ENCODE measurements at regions not wholly inside any gene's neighbourhood (a gene's known extent, or its start where the extent isn't known, plus 50 kb on each side); places are given as distances from the start of the nearest gene placed in this dataset.

DNA sequence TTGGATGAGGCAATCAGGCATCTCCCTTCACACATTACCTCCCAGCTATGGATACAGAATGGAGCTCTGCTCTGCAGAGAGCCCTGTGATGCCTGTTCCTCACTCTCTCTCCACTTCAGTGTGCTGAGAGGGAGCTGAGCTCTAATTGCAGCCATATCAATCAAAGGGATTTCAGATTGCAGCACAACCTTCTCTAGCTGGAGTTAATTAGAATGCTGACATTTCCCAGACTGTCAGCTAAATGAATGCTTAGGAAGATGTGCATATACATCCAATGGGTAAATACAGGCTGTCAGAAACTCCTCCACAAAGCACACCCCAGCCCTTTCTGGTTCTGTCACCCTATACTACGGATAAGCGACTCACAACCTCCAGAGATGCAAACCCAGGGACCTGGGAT is 402.6 kb downstream of the EIPR1 start:
- DNase-seq, result no peak

DNA sequence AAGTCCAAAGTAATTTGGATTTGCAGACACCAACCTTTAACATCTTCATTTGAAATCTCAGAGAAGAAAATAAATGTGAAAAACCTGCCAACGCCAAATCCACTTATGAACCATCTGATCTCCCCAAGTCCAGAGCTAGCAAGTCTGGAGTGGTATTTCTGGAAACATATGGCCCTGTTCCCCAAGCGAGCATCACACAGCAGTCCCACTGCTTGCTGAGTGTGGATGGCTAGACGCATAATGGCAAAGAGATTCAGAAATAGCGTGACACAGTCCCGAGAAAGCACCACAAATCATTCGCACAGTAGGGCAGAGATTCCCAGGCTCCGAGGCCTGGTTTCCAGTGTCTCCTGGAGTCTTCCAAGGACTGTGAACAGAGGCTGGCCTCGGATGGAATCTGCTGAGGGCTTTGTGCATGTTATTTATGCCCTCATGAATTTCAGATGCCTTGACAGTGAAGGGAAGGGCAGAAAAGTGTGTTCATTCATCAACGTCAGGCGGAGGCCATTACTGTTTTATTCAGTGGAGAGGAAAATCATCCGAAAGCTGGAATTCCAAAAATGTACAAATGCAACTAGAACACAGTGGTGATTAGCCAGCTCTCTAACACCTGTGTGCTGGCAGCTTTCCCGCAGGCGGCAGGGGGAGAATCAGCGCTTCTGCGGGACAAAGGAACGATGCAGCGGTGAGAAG is 417.0 kb downstream of the EIPR1 start:
- no peak for DNase-seq

DNA sequence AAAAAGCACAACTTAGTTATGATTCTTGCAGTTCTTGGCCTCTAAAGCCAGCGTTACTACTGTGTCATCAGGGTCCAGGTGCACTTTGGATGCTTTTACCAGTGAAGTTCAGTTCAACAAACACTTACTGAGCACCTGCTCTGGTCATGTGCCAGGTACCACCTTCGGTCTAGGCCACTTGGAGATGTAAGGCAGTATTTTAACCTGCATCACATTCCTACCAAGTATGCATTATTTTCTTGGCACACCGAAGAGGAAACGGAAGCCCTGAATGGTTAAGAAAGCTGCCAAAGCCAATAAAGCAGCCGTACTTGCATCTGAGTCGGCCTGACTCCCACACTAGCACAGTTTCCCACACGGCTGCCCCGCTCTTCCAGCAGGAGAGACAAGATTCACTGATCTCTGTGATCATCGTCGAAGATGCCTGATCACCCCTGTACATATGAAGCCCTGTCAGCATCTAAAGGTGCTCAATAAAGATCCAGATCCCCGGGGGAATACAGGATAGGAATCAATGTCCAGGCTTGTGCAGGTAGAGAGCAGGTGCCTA is 427.1 kb downstream of the EIPR1 start:
- DNase-seq, result no peak

DNA sequence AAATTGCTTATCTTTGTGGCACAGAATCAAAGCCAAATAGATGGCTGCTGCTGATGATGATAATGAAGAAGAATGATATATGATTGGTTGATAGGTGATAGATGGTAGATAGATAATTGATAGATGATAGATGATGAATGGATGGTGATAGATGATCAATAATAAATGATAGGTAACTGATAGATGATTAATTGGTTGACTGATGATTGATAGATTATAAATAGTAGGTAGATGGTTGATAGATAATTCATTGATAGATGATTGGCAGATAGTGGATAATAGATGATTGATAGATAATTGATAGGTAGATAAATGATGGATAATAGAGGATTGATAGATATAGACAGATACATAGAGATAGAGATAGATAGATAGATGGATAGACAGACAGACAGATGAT is 430.2 kb downstream of the EIPR1 start:
- DNase-seq, result no peak

DNA sequence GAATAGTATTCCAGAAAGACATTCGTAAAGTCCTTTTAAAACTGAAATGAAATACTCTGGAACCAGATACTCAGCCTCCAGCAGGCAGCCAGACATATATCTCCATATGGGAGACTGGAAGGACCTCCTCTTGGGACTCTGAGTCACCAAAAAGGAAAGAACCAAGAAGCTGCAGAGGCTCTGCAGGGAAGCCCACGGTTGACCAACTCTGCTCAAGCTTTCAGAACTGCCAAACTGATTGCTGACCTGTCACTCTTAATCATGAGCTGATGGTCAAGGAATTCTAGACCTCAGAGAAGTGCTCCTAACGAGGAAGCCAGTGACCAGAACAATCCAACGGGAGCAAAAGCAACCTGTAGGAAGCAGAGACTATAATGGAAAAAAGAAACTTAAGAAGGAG is 434.7 kb downstream of the EIPR1 start:
- DNase-seq, result no peak

DNA sequence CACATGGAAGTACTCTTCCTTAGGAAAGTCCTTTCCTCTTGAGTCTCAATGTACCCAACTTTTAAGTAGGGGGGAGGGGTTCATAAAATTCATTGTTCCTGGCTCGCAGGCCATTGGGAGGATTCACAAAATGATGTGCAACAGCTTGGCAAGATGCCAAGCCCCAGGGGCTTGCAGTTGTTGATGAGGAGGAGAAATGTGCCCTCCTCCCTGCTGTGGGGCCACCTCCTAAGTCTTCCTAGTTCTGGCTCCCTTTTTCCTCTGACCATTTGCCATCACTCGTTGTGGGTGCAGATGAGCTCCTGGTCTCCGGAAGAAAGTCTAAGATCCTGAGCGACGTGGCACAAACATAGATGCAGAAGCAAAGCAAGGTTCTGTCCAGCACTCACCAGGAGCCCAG is 435.4 kb downstream of the EIPR1 start:
- no peak for DNase-seq

DNA sequence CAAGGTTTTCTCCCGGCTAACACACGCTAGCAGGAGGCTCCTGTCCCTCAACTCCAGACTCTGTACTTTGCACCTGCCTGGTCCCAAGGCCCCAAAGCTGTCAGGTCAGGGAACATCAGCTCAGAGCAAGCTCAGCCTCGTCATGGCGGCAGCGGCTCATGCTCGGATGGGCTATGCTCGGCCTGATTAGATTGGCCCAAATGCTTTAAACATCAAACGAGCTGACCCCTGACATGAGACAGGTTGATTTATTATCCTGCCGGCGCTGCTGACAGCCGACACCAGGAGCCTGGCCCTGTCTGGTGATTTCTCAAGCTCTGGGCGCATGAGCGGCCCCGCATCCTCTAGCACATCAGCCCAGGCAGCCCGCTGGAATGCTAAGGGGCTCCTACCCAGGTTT is 436.4 kb downstream of the EIPR1 start:
- DNase-seq, result no peak

DNA sequence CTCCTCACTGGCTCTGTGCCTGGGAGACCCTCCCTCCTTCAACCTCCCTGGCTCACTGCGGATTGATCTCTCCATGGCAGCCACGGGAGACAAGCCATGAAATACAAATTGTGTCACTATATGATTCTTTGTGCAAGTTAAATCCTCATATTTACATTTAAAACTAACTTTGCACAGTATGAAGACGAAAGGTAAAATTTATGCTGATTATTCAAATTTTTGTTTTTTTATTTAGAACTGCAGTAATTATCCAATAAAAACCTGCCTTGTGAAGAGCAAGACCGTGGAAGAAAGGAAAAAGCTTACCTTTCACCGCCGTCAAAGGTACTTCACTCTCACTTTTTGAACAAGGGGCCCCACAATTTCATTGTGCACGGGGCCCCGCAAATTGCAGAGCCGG is 436.9 kb downstream of the EIPR1 start:
- no peak for DNase-seq

DNA sequence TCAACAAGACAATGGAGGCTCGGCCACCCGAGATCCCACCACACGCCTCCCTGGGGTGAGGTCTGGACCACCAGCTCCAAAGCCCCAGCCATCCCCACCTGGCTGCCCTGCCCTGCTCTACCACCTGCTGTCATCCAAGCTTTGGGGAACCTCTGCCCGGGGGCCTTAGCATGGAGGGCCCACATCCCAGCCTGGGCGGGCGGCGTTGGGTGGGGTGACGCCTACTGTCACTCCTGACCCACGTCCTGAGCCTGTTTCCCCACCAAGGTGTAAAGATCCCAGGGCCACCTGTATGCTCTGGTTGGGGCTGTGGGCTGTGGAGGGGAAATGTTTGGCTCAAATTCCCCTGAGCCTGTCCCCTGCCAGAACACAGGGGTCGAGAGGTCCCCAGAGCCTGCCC is 437.6 kb downstream of the EIPR1 start:
- DNase-seq, result no peak

DNA sequence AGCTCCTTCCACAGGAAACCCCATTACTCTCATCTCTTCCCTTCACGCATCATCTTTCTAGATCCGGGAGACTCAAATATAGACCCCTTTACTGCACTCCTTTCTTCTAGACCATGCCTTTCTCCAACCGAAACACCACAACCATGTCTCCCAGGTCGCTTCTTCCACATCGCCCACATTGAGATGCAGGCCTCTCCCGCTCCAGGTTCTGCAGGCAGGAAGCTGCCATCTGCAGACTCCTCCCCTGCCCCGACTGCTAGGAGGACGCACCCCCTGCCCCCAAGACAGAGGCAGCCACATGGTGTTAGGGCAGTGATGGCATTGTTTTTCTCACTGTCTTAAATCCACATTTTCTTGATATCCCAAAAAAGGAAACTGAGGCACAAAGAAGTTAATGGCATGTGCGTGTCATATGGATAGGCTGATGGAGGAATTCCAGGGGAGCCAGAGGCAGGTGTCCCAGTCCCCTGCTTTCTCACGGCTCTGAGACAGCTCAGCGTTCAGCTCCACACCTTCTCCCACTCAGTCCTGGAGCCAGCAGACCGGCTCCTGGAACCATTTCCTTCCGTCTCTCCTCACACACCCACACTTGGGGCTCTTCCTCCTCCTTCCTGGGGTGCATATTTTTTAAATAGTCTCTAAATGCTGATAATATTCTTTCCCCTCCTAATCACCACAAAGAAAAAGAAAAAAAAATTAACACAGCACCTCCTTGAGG is 438.4 kb downstream of the EIPR1 start:
- DNase-seq, result no peak

DNA sequence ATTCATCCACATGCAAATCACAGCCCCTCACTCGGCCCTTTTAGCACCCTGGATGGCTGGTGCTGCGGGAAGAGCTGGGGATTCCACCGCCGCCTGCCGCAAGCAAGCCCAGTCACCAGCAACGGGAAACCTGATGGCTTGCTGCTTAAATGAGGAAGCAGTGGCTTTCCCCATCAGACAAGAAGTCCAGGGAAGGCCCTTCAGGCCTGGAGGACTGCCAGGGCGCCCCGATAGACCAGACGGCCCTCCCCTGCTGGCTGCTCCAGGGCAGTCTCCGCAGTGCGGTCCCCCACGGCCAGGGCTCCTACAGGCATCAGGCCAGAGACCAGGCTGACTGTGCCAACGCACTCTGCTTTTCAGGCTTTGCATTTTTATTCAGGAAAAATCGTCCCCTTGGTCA is 439.1 kb downstream of the EIPR1 start:
- DNase-seq, result no peak

DNA sequence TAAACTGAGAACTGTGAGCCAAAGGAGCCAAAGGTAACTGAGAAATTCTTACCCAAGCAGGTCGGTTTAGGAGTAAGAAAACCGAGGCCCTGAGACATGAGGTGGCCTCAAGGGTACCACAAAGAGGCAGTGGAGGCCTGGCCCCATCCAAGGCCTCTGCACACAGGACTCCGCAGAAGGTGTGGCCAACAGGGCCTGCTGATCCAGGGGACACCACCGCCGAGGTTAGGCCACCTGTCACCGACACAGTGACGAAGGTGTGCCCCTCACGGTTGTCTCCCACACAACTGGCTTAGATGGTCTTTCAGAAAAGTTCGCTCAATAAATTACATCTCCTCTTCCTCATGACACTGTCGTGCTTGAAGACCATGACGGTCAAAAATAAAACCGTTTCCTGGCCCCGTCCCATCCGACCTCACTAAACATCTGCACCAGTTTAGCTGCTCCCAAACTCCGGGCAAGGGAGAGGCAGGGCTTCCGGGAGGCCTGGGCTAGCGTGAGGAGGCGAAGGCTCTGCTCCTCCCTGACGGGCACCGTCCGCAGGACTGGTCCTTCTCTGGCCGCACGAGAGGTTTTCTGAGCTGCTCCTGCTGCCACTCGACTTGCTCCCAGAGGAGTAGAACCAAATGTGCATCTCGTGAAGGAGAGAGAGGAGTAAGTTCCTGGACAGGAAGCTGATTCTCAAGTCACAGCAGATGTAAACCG is 442.0 kb downstream of the EIPR1 start:
- DNase-seq, result no peak

DNA sequence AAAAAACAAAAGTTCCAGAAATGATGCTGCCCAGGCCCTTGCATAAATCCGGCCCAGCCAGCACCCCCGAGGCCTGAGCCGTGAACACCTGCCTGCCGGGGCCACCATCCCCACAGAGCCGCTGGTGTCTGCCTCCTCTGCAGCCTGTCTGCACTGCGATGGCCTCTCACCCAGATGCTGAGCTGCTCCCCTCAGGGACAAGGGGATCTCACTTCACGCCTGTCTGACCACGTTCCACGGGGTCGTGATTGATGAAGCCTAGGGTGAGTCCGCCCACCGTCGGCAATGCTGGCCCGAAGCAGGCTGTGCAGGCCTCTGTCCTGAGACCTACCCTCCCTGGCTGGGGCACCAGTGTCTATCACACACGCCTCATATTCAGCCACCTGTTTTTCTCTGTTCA is 444.2 kb downstream of the EIPR1 start:
- DNase-seq, result no peak

DNA sequence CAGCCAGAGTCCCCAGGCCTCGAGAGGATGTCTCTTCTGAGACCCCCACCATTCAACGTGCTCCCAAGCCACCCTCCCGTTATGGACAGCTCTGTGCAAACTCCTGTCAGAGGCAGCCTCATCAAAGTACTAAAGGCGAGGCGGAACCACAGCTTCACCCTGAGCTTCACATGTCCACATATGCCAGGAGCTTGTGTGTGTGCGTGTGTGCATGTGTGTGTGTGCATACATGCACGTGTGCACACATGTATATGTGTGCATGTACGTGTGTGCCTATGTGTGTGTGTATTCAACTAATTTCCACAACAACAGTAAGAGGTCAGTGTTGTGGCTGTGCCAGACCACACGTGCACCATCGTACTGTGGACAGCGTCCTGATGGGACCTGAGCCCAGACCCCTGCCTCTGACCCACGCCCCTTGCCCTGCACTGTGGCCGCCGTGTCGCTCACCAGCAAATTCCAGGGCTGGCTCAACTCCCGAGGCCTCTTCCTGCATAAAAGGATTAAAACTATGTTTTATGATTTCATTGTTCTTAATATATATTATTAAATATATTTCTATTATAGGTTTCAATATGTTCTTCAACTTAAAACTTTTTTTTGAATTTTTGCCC is 444.8 kb downstream of the EIPR1 start:
- DNase-seq, result no peak

DNA sequence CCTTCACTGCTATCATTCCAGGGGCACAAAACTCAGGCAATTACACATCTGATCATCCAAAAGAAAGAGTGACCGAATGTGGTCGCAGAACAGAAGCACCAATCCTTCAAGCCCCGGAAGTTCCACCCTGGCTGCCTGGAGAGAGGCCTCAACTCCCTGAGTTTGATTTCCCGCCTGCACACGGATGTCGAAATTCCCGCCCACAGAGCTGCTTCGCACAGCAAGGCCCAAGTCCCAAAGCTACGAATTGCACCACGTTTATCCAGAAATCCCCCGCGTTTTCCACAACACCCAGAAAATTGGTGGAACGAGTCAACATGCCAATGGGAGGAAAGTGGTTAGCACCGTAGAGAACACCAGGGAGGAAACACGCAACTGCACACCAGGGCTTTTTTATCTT is 445.4 kb downstream of the EIPR1 start:
- no peak for DNase-seq

DNA sequence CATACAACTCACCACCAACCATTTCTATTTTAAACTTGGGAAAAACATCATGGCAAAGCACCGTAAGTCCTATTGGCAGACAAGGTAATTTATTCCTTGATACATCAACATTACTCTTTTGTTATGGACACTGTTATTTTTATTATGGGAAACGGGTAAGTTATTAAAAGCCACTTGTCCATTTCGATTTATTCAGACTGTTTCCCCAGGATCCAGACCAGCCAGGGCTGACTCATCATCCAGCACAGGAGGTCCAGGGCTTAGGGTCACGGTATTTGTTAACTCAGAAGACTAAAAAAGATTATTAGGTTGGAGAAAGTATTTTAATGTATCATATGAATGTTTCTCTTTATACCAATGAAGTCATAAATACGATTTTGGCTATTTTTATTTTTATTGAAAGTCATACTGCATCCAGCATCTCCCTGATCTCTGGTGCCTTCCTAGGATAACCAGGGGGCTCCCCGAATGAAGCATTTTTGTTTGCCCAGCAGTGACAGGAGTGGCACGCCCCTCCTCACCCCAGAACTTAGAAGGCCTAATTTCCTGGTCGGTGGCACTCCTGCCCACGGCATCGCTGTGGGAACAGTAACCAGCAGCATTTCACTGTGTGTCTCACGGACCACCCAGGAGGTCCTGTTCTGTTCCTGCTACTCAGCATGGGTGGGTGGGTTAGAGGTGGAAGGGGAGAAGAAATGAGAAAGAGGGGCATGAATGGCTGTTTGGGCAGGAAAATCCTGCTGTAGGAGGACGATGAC is 446.1 kb downstream of the EIPR1 start:
- DNase-seq, result no peak

DNA sequence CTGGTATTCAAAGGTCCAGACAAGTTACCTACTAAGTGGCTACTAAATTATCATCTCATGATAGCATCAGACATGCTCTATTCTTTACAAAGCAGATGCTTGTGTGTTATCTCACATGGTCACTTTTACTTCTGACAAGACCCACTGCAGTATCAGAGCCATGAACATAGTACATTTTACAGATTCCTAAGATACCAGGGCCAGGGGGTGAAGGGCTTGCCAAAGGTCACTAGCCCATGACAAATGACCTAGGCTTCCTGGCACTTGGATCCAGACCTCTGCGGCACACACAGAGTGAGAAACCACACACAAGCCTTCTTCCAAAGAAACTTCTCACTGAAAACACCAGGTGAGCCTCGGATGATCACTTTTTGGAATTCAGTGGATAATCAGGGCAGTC is 446.8 kb downstream of the EIPR1 start:
- no peak for DNase-seq

DNA sequence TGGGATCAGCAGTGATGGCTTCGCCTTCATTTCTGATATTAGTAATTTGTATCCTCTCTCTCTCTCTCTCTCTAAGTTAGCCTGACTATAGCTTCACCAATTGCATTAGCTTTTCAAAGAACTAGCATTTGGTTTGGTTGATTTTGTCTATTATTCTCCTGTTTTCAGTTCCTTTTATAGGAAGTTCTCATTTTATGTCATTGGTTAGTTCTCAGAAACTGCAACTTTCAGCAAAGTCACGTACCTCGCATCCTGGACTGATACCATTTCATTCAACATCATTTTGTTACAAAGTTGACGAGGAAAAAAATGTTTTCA is 450.8 kb downstream of the EIPR1 start:
- DNase-seq, result no peak

DNA sequence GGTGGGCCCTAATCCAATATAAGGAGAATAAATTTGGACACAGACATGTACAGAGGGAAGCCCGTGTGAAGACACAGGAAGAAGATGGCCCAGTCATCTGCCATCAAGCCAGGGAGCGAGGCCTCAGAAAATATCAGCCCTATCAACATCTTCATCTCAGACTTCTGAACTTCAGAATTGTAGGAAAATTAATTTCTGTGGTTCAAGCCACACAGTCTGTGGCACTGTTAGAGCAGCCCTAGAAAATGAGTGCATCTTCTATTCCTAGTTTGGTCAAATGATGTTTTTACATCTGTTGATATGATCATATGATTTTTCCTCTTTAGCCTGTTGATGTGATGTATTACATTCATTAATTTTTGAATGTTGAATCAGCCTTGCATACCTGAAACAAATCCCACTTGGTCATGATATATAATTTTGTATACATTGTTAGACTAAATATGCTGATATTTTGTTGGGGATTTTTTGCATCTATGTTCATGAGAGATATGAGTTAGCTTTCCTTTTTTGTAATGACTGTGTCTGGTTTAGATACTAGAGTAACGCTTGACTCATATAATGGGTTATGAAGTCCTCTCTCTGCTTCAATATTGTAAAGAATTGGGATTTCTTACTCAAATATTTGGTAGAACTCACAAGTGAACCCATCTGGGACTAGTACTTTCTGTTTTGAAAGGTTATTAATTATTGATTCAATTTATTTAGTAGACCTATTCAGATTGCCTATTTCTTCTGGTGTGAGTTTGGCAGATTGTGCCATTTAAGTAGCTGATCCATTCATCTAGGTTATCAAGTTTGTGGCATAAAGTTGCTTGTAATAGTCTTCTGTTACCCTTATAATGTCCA is 451.4 kb downstream of the EIPR1 start:
- DNase-seq, result no peak

DNA sequence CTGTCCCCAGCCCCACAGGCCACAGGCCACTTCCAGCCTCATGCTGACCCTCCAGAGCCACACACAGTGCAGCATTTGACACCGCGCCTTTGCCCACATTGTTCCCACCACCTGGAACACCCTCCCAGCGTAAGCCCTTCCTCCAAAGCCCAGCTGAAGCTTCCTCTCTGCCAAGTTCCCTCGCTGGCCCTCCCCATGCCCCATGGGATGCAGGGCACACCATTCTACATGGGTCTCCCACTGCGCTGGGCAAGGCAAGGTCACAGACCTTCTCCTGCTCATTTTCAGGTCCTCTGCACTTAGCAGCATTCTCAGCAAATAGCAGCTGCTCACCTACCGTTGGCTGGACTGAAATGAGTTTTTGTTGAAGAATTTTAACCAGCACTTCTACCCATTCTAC is 455.5 kb downstream of the EIPR1 start:
- DNase-seq, result no peak

DNA sequence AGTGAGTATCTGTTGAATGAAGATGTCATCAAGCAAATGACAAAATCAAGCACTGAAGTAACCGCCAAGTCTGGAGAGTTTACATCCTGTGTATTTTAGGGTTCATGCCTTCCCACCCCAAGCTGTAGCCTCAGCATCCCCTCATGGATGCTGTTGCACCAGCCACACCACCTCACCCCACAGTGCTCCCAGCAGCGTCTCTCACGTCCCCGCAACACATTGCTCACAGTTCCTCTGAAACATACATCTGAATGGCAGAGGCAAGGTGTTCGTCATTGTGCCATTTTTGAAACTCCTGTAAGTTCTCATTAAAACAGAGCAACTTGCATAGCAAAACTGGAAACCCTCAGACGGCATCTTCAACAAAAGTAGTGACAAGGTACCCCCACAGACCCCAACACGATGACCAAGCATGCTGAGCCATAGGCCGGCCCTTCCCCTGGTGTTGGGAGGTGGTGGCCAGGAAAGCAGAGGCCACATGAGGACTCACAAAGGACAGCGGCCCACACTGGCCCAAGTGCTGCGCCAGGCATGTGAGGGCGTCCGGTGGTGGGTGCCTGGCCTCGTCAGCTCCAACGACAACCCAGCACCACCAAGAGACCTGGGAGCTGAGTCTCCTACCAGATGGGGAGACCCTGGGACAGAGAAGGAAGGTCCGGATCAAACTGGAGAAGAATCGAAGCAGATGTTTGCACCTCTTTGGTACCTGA is 456.5 kb downstream of the EIPR1 start:
- DNase-seq, result no peak

Measured in fibroblast of upper back skin (primary cell).